Caco-2 (cell line): ENCODE measurements at regions not wholly inside any gene's neighbourhood (a gene's known extent, or its start where the extent isn't known, plus 50 kb on each side); places are given as distances from the start of the nearest gene placed in this dataset.
"Not testable (repeated sequence)": the region's sequence is repeated elsewhere in the genome, so short reads cannot be mapped to it uniquely, and the experiment has no call there.

Experiments
- BruUV-seq: library from RNA; stranded (reverse); fragments of 400-500 nt; replicated peaks from 2 replicates; lab custom pipeline; 2021; lab: Mats Ljungman, UMichigan
- CTCF ChIA-PET: fragments of 300-600 bp; sonication (Branson Sonifier 250); formaldehyde crosslinking; loops from one replicate; lab custom pipeline; 2022; ENCODE audit warnings: antibody characterized with exemption; lab: Charles Lee
- POLR2A ChIA-PET: fragments of 300-600 bp; sonication (Branson Sonifier 250); formaldehyde crosslinking; loops from one replicate; lab custom pipeline; 2022; ENCODE audit warnings: antibody characterized with exemption; lab: Charles Lee
- DNase-seq, 2 experiments: peaks; one replicate each; pipeline versions ENCODE4 v3.0.0 to v3.0.0-alpha.2; 2020 to 2022
- H3K27me3 ChIP-seq: replicated peaks from 2 replicates; pipeline ENCODE4 v1.6.0; 2011; ENCODE audit warnings: low read length; ENCODE audit not compliant: control insufficient read depth, insufficient read depth
- H3K36me3 ChIP-seq: 2 replicates; pipeline ENCODE4 v1.5.1; 2011; ENCODE audit warnings: low read length; ENCODE audit not compliant: control insufficient read depth, insufficient read depth
- H3K4me1 ChIP-seq: fragments of 250-450 bp; sonication (Bioruptor Pico); 2 replicates; pipeline ENCODE4 v1.5.1; 2020; ENCODE audit warnings: mild to moderate bottlenecking
- H3K4me3 ChIP-seq: 2 replicates; pipeline ENCODE4 v1.5.1; 2011; ENCODE audit warnings: low read depth, mild to moderate bottlenecking, control low read depth, low read length
- H3K9me3 ChIP-seq: fragments of 250-450 bp; sonication (Bioruptor Pico); 2 replicates; pipeline ENCODE4 v1.5.1; 2020; ENCODE audit warnings: mild to moderate bottlenecking, moderate library complexity
- H3K27ac Mint-ChIP-seq: one replicate; pipeline ENCODE4 v1.8.0; 2022; ENCODE audit warnings: mixed read lengths; ENCODE audit not compliant: unreplicated experiment
- H3K27me3 Mint-ChIP-seq: one replicate; pipeline ENCODE4 v1.8.0; 2022; ENCODE audit warnings: mixed read lengths; ENCODE audit not compliant: insufficient read depth, unreplicated experiment
- H3K36me3 Mint-ChIP-seq: one replicate; pipeline ENCODE4 v1.8.0; 2022; ENCODE audit warnings: mild to moderate bottlenecking, mixed read lengths; ENCODE audit not compliant: insufficient read depth, unreplicated experiment
- H3K4me1 Mint-ChIP-seq: one replicate; pipeline ENCODE4 v1.8.0; 2022; ENCODE audit warnings: low read depth, mixed read lengths; ENCODE audit not compliant: unreplicated experiment
- H3K4me3 Mint-ChIP-seq: one replicate; pipeline ENCODE4 v1.8.0; 2022; ENCODE audit warnings: mild to moderate bottlenecking, moderate library complexity, mixed read lengths; ENCODE audit not compliant: unreplicated experiment
- H3K9me3 Mint-ChIP-seq: one replicate; pipeline ENCODE4 v1.8.0; 2022; ENCODE audit warnings: mixed read lengths; ENCODE audit not compliant: unreplicated experiment
- CTCF ChIP-seq, 2 experiments: fragments of 200-600 bp in 1 of 2; IDR thresholded peaks; 1 replicate in 1 of 2; 2 replicates in 1 of 2; pipeline versions ENCODE4 v1.5.1 to v1.8.0; 2011 to 2022; ENCODE audit warnings: antibody characterized with exemption in 1 of 2, control low read depth in 1 of 2, inconsistent platforms in 1 of 2, low read depth in 1 of 2, low read length in 1 of 2, mild to moderate bottlenecking in 1 of 2, moderate library complexity in 1 of 2; ENCODE audit not compliant: insufficient read depth in 1 of 2, severe bottlenecking in 1 of 2, unreplicated experiment in 1 of 2
- intact Hi-C: fragments of 100-400 bp; cut with micrococcal nuclease; formaldehyde crosslinking; loops from one replicate; pipeline ENCODE4 v1.10.0; 2022; ENCODE audit not compliant: unreplicated experiment

- DNase-seq, result peak in 1 of 2 experiments; percentile 17
- H3K4me3 ChIP-seq, result no peak overlapping the region
- no peaks in the 10 kb centered on the region for H3K36me3 Mint-ChIP-seq
- BruUV-seq, result no TSS peak
- ChIA-PET POLR2A (no interaction called here), CTCF (interaction anchor here (1.0 to 1.3 kb wide), 4 partner anchors 122 to 1124 kb away, joined by 3 to 9 read pairs (median 6); no protein-coding TSS in a partner anchor)
- no peaks in the 10 kb centered on the region for H3K27me3 ChIP-seq
- no peaks in the 10 kb centered on the region for H3K4me1 Mint-ChIP-seq
- H3K27me3 Mint-ChIP-seq, result no peaks in the 10 kb centered on the region
- peak in 1 of 2 experiments; percentile 44 for TF ChIP-seq CTCF (IDR thresholded peaks at IDR 0.05; ENCODE audit: insufficient read depth in 1 of 2, low read depth in 1 of 2, low read length in 1 of 2, severe bottlenecking in 1 of 2, unreplicated experiment in 1 of 2)
- H3K4me3 Mint-ChIP-seq, result no peak overlapping the region
- no peak overlapping the region for H3K27ac Mint-ChIP-seq
- no peaks in the 10 kb centered on the region for H3K36me3 ChIP-seq
- H3K4me1 ChIP-seq, result no peaks in the 10 kb centered on the region
- no peaks in the 10 kb centered on the region for H3K9me3 ChIP-seq
- H3K9me3 Mint-ChIP-seq, result no peaks in the 10 kb centered on the region
- intact Hi-C loops, result loop anchor here (1.0 kb wide), 2 partner anchors 122 to 206 kb away; no protein-coding TSS in a partner anchor
Measured at GRCh38 chr5:155700333-155700732, 626.6 kb upstream of the SGCD start.

GRCh38 chr5:155711882-155712281 lies 615.1 kb upstream of the SGCD start:
- ChIA-PET POLR2A (no interaction called here), CTCF (no interaction called here)
- no peaks in the 10 kb centered on the region for H3K36me3 ChIP-seq
- TF ChIP-seq CTCF (IDR thresholded peaks at IDR 0.05; ENCODE audit: insufficient read depth in 1 of 2, low read depth in 1 of 2, low read length in 1 of 2, severe bottlenecking in 1 of 2, unreplicated experiment in 1 of 2), result no peak
- no peaks in the 10 kb centered on the region; the same call in 1 of the 2 replicates for H3K27me3 ChIP-seq
- no peak for DNase-seq
- no peaks in the 10 kb centered on the region for H3K4me1 ChIP-seq
- no peaks in the 10 kb centered on the region for H3K36me3 Mint-ChIP-seq
- H3K4me1 Mint-ChIP-seq, result no peaks in the 10 kb centered on the region
- intact Hi-C loops, result no loop called here
- no TSS peak for BruUV-seq
- no peak overlapping the region for H3K4me3 Mint-ChIP-seq
- H3K9me3 Mint-ChIP-seq, result no peaks in the 10 kb centered on the region
- peaks cover 2% of the 10 kb centered on the region for H3K27me3 Mint-ChIP-seq
- H3K9me3 ChIP-seq, result no peaks in the 10 kb centered on the region
- H3K4me3 ChIP-seq, result no peak overlapping the region
- H3K27ac Mint-ChIP-seq, result no peak overlapping the region

- H3K4me3 ChIP-seq, POLR2A ChIA-PET, H3K27me3 ChIP-seq, CTCF ChIA-PET, H3K9me3 ChIP-seq, H3K4me1 Mint-ChIP-seq, H3K4me3 Mint-ChIP-seq, intact Hi-C loops, DNase-seq, H3K4me1 ChIP-seq, H3K9me3 Mint-ChIP-seq, H3K36me3 ChIP-seq, H3K36me3 Mint-ChIP-seq, H3K27me3 Mint-ChIP-seq, BruUV-seq, H3K27ac Mint-ChIP-seq: not testable (repeated sequence)
Measured at GRCh38 chr5:155714435-155714834, 612.5 kb upstream of the SGCD start.

GRCh38 chr5:155726267-155726666 lies 600.7 kb upstream of the SGCD start:
- BruUV-seq, result no TSS peak
- intact Hi-C loops, result no loop called here
- peaks cover 15% of the 10 kb centered on the region for H3K4me1 ChIP-seq
- H3K4me3 Mint-ChIP-seq, result no peak overlapping the region
- CTCF ChIA-PET, result no interaction called here
- no peaks in the 10 kb centered on the region for H3K27me3 ChIP-seq
- H3K4me1 Mint-ChIP-seq, result no peaks in the 10 kb centered on the region
- no peaks in the 10 kb centered on the region for H3K36me3 ChIP-seq
- no peaks in the 10 kb centered on the region for H3K36me3 Mint-ChIP-seq
- POLR2A ChIA-PET, result no interaction called here
- no peaks in the 10 kb centered on the region for H3K9me3 ChIP-seq
- DNase-seq, result peak in 1 of 2 experiments; percentile 41
- H3K9me3 Mint-ChIP-seq, result no peaks in the 10 kb centered on the region
- no peak overlapping the region for H3K27ac Mint-ChIP-seq
- H3K27me3 Mint-ChIP-seq, result peaks cover 5% of the 10 kb centered on the region
- H3K4me3 ChIP-seq, result no peak overlapping the region
- TF ChIP-seq CTCF (IDR thresholded peaks at IDR 0.05; ENCODE audit: insufficient read depth in 1 of 2, low read depth in 1 of 2, low read length in 1 of 2, severe bottlenecking in 1 of 2, unreplicated experiment in 1 of 2), result no peak
